ENCODE measurements at regions not wholly inside any gene's neighbourhood (a gene's known extent, or its start where the extent isn't known, plus 50 kb on each side); places are given as distances from the start of the nearest gene placed in this dataset.

DNA sequence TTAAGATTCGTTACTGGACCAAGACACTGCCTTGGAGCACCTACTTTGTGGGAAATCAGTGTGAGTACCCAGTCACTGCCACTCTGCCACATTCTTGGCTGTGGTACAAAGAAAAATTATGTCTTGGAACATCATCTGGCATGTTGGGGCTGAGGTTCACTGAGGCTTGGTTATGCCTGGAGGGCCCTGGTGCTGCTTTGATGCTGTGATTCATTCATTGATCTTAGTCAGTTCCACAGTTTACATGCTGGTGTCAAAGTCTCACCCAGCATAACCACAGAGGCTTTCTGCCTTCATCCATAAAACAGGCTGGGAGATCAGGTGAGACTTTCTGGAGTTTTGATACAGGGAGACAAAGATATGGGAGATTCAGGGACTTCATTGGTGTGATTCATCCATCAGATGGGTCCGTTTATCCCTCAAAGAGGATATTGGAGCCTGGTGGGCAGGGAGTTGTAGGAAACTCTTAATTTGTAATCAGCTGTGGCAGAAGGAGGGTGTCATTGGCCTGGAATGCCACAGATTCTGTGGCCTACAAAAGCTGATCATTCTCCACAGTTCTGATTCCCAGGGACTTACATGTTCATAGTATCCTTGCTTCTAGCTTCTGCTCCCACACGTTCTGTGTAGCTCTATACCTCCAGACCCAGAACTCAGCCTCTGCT lies 322.5 kb downstream of the PMP22 start:
- Mint-ChIP-seq H3K9me3 (ENCODE audit: low read depth) (no peaks in the 10 kb centered on the region), H3K4me1 (ENCODE audit: low read depth) (peaks cover 1% of the 10 kb centered on the region), H3K36me3 (ENCODE audit: insufficient read depth) (no peaks in the 10 kb centered on the region), H3K4me3 (ENCODE audit: low read depth) (no peak overlapping the region), H3K27me3 (peaks cover 4% of the 10 kb centered on the region), H3K27ac (no peak overlapping the region)
- TF ChIP-seq, protein P1, sequence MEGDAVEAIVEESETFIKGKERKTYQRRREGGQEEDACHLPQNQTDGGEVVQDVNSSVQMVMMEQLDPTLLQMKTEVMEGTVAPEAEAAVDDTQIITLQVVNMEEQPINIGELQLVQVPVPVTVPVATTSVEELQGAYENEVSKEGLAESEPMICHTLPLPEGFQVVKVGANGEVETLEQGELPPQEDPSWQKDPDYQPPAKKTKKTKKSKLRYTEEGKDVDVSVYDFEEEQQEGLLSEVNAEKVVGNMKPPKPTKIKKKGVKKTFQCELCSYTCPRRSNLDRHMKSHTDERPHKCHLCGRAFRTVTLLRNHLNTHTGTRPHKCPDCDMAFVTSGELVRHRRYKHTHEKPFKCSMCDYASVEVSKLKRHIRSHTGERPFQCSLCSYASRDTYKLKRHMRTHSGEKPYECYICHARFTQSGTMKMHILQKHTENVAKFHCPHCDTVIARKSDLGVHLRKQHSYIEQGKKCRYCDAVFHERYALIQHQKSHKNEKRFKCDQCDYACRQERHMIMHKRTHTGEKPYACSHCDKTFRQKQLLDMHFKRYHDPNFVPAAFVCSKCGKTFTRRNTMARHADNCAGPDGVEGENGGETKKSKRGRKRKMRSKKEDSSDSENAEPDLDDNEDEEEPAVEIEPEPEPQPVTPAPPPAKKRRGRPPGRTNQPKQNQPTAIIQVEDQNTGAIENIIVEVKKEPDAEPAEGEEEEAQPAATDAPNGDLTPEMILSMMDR (IDR thresholded peaks at IDR 0.05; ENCODE audit: unreplicated experiment) = no peak
- DNase-seq (ENCODE audit: low spot score, unreplicated experiment) = no peak

DNA sequence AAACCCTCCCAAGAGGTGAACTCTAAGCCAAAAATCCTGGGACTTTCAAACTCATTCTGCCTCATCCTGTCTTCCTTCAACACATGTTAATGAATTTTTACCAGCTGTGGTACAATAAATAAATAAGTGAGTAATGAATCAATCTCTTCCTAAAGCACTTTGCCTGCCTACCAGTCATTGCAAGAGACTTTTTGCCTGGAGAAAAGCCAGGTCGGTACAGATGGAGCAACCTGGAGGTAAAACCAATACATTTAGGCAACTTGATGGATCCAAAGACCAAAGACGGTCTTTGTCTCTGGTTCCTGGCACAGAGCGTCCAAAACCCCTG lies 324.2 kb downstream of the PMP22 start:
- H3K9me3 Mint-ChIP-seq (ENCODE audit: low read depth) = no peaks in the 10 kb centered on the region
- peaks cover 4% of the 10 kb centered on the region for H3K27me3 Mint-ChIP-seq
- no peak overlapping the region for H3K27ac Mint-ChIP-seq
- TF ChIP-seq, protein P1 (IDR thresholded peaks at IDR 0.05; ENCODE audit: unreplicated experiment) = no peak
- no peaks in the 10 kb centered on the region for H3K36me3 Mint-ChIP-seq (ENCODE audit: insufficient read depth)
- peaks cover 1% of the 10 kb centered on the region for H3K4me1 Mint-ChIP-seq (ENCODE audit: low read depth)
- H3K4me3 Mint-ChIP-seq (ENCODE audit: low read depth) = no peak overlapping the region
- DNase-seq (ENCODE audit: low spot score, unreplicated experiment) = no peak

DNA sequence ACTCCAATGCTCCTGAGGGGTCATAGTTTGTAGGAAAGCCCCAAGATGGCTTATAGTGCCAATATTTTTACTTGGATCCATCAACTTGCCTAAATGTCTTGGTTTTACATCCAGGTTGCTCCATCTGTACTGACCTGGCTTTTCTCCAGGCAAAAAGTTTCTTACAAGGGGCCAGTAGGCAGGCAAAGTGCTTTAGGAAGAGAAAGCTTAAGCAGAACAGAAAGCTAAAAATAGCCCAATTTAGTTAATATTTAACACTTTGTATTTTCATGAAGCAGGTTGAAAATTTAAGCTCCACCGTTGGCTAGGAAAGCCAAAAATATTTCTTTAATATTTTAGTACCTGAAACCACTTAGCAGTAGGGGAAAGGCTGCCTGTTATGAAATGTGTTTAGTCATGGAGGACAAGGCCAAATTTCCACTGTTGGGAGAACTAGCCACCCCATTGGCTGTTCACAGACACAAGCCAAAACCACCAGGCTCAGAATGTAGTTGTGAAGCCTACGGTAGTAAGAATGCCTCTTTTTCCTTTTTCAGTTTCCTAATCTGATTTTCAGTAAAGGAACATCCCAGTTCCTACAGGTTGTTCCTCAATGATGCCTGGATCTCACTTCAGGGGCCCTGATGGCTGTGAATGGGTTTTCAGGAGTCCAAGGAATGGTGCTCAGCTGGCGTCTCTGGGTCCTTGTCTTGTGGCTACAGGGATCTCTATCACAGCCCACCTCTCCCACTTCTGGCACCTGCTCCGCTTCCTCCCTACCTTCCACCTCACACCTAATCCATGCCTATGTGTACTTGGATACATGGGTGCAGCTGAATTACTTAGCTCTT lies 324.8 kb downstream of the PMP22 start:
- no peak overlapping the region for H3K4me3 Mint-ChIP-seq (ENCODE audit: low read depth)
- no peak overlapping the region for H3K27ac Mint-ChIP-seq
- H3K9me3 Mint-ChIP-seq (ENCODE audit: low read depth) = no peaks in the 10 kb centered on the region
- DNase-seq (ENCODE audit: low spot score, unreplicated experiment) = no peak
- no peaks in the 10 kb centered on the region for H3K36me3 Mint-ChIP-seq (ENCODE audit: insufficient read depth)
- peaks cover 1% of the 10 kb centered on the region for H3K4me1 Mint-ChIP-seq (ENCODE audit: low read depth)
- TF ChIP-seq, protein P1 (IDR thresholded peaks at IDR 0.05; ENCODE audit: unreplicated experiment) = no peak
- peaks cover 4% of the 10 kb centered on the region for H3K27me3 Mint-ChIP-seq

DNA sequence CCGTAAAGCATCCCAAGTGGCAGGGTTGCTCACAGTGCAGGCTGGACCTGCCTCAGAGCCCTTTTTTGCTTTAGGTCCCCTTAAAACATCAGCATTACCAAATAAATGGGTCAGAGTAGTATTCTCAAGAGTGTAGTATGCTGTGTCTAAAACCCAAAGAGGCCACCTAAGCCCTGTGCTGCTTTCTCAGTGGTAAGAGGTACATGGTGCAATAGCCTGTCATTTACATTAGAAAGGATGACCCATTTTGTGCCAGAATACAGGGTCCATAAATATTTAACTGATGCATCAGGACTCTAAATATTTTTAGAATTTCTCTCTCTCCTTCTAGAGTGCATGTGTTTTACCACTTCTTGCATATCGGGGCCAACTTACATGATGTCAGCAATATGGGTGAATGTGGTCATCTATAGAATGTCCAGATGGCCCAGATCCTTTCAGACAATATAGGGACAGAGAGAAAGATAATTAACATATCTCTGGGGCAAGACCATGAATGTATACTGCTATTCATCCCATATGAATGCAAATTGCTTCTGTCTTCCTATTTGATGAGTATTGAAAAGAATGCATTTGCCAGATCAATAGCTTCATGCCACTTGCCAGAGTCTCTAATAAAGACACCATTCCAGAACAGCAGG lies 329.2 kb downstream of the PMP22 start:
- Mint-ChIP-seq H3K4me1 (ENCODE audit: low read depth) (peaks cover 10% of the 10 kb centered on the region), H3K27ac (no peak overlapping the region), H3K27me3 (peaks cover 7% of the 10 kb centered on the region), H3K36me3 (ENCODE audit: insufficient read depth) (no peaks in the 10 kb centered on the region), H3K9me3 (ENCODE audit: low read depth) (no peaks in the 10 kb centered on the region), H3K4me3 (ENCODE audit: low read depth) (no peak overlapping the region)
- TF ChIP-seq, protein P1 (IDR thresholded peaks at IDR 0.05; ENCODE audit: unreplicated experiment) = no peak
- DNase-seq (ENCODE audit: low spot score, unreplicated experiment) = no peak

DNA sequence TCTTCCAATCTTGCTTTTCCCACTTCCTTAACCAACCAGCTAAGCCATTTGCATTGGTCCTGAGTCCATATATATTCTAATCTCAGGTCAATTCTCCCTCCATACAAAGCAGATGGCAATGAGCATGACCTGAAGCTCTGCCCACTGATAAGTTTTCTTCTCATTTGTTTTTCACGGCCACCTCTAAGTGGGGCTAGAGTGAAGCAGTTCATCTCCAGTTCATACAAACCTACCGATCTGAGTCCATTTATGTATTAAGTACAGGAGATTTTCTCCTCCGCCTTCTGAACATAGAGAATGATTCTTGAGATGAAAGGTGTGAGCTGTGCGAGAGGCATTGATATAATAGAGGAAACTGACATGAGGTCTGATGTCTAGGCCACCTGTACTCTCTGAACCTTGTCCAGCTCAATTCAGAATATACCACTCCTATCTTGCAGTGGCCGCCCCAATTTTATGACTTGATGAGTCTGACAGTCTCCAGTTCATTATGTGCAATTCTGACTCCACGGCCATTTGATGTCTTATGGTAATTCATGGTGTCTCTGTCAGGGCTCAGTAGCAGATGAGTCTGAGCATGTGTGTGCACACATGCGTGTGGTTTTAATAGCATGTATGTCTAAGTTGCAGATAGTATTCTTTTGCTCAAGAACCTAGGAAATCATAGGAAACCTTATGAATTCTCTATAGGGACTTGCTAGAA lies 329.8 kb downstream of the PMP22 start:
- Mint-ChIP-seq H3K27ac (no peak overlapping the region), H3K27me3 (peaks cover 7% of the 10 kb centered on the region), H3K36me3 (ENCODE audit: insufficient read depth) (no peaks in the 10 kb centered on the region), H3K4me1 (ENCODE audit: low read depth) (peaks cover 11% of the 10 kb centered on the region), H3K4me3 (ENCODE audit: low read depth) (no peak overlapping the region), H3K9me3 (ENCODE audit: low read depth) (no peaks in the 10 kb centered on the region)
- DNase-seq (ENCODE audit: low spot score, unreplicated experiment) = no peak
- TF ChIP-seq, protein P1 (IDR thresholded peaks at IDR 0.05; ENCODE audit: unreplicated experiment) = no peak
